Stimulated activated naive B cell treated with anti-CD40 and anti-IgM and Interleukin-4, amounts not matched to agents 10 μg/mL and 1 μg/mL and 100 μg/mL, for 72 hours (primary cell): ENCODE measurements at regions not wholly inside any gene's neighbourhood (a gene's known extent, or its start where the extent isn't known, plus 50 kb on each side); places are given as distances from the start of the nearest gene placed in this dataset.
"Not testable (repeated sequence)": the region's sequence is repeated elsewhere in the genome, so short reads cannot be mapped to it uniquely, and the experiment has no call there.

ENCODE experiments used
- ATAC-seq, 2 donors: fragments of 150-1000 bp; cut with Tn5 transposase; replicated peaks; 2 replicates each; pipeline ENCODE4 v1.10.0; 2021; ENCODE audit warnings: moderate library complexity in 1 of 2
- DNase-seq: peaks from one replicate; pipeline ENCODE4 v3.0.0; 2021
- H3K27ac Mint-ChIP-seq: one replicate; pipeline ENCODE4 v1.8.0; 2022; ENCODE audit warnings: mild to moderate bottlenecking, mixed read lengths
- H3K27me3 Mint-ChIP-seq, 2 donors: one replicate each; pipeline ENCODE4 v1.8.0; 2022; ENCODE audit warnings: mixed read lengths in 2 of 2
- H3K36me3 Mint-ChIP-seq, 2 donors: one replicate each; pipeline ENCODE4 v1.8.0; 2022; ENCODE audit warnings: mixed read lengths in 2 of 2, mild to moderate bottlenecking in 1 of 2
- H3K4me1 Mint-ChIP-seq, 2 donors: one replicate each; pipeline ENCODE4 v1.8.0; 2022; ENCODE audit warnings: mixed read lengths in 2 of 2, mild to moderate bottlenecking in 1 of 2
- H3K4me3 Mint-ChIP-seq, 2 donors: one replicate each; pipeline ENCODE4 v1.8.0; 2022; ENCODE audit warnings: mild to moderate bottlenecking in 2 of 2, mixed read lengths in 2 of 2, moderate library complexity in 1 of 2
- H3K9me3 Mint-ChIP-seq, 2 donors: one replicate each; pipeline ENCODE4 v1.8.0; 2022; ENCODE audit warnings: mixed read lengths in 2 of 2, mild to moderate bottlenecking in 1 of 2

GRCh38 chr21:25220169-25220568 lies 387.1 kb downstream of the MRPL39 start:
- peaks cover 18 to 24% of the 10 kb centered on the region in 2 donors for H3K9me3 Mint-ChIP-seq

GRCh38 chr21:25215698-25216384 lies 391.4 kb downstream of the MRPL39 start:
- Mint-ChIP-seq H3K4me1 (peaks cover 9 to 29% of the 10 kb centered on the region in 2 donors), H3K4me3 (peak overlapping the region in 1 of 2 donors; percentile 43), H3K9me3 (peaks cover 9 to 14% of the 10 kb centered on the region in 2 donors), H3K27ac (peak overlapping the region; percentile 77), H3K36me3 (peaks cover 9 to 22% of the 10 kb centered on the region in 2 donors), H3K27me3 (no peaks in the 10 kb centered on the region)
- ATAC-seq = peak; percentile 98 to 99
- DNase-seq = no peak

More at GRCh38 chr21:25220169-25220568, 387.1 kb downstream of the MRPL39 start:
- Mint-ChIP-seq H3K4me1 (peaks cover 8 to 32% of the 10 kb centered on the region in 2 donors), H3K27me3 (no peaks in the 10 kb centered on the region), H3K27ac (no peak overlapping the region), H3K4me3 (no peak overlapping the region), H3K36me3 (peaks cover 21 to 36% of the 10 kb centered on the region in 2 donors)
- ATAC-seq = no peak
- no peak for DNase-seq

GRCh38 chr21:25214676-25215075 lies 392.6 kb downstream of the MRPL39 start:
- H3K9me3 Mint-ChIP-seq = peaks cover 10 to 14% of the 10 kb centered on the region in 2 donors
- no peak overlapping the region for H3K4me3 Mint-ChIP-seq
- DNase-seq = no peak
- peaks cover 8 to 24% of the 10 kb centered on the region in 2 donors for H3K36me3 Mint-ChIP-seq
- peaks cover 9 to 31% of the 10 kb centered on the region in 2 donors for H3K4me1 Mint-ChIP-seq
- no peaks in the 10 kb centered on the region for H3K27me3 Mint-ChIP-seq
- ATAC-seq = no peak
- H3K27ac Mint-ChIP-seq = peak overlapping the region; percentile 48

GRCh38 chr21:25199944-25200343 lies 407.3 kb downstream of the MRPL39 start:
- H3K36me3 Mint-ChIP-seq = peaks cover 13 to 15% of the 10 kb centered on the region in 2 donors
- peaks cover 7 to 25% of the 10 kb centered on the region in 2 donors for H3K4me1 Mint-ChIP-seq
- ATAC-seq (no peak), DNase-seq (no peak)
- H3K4me3 Mint-ChIP-seq = no peak overlapping the region
- H3K27me3 Mint-ChIP-seq = no peaks in the 10 kb centered on the region
- peaks cover 11 to 14% of the 10 kb centered on the region in 2 donors for H3K9me3 Mint-ChIP-seq
- H3K27ac Mint-ChIP-seq = no peak overlapping the region

GRCh38 chr21:25191141-25191540 lies 416.1 kb downstream of the MRPL39 start:
- ATAC-seq (peak; percentile 41), DNase-seq (no peak)
- H3K4me3 Mint-ChIP-seq = no peak overlapping the region
- H3K4me1 Mint-ChIP-seq = peaks cover 14 to 43% of the 10 kb centered on the region in 2 donors
- H3K27ac Mint-ChIP-seq = no peak overlapping the region
- H3K27me3 Mint-ChIP-seq = no peaks in the 10 kb centered on the region
- peaks cover 0 to 4% of the 10 kb centered on the region in 2 donors for H3K9me3 Mint-ChIP-seq
- H3K36me3 Mint-ChIP-seq = peaks cover 6 to 19% of the 10 kb centered on the region in 2 donors

GRCh38 chr21:25189497-25189896 lies 417.8 kb downstream of the MRPL39 start:
- Mint-ChIP-seq H3K36me3 (peaks cover 10 to 23% of the 10 kb centered on the region in 2 donors), H3K27ac (peak overlapping the region; percentile 20), H3K4me3 (no peak overlapping the region), H3K27me3 (no peaks in the 10 kb centered on the region), H3K9me3 (peaks cover 0 to 3% of the 10 kb centered on the region in 2 donors), H3K4me1 (peaks cover 16 to 47% of the 10 kb centered on the region in 2 donors)
- ATAC-seq = no peak
- no peak for DNase-seq

GRCh38 chr21:25188677-25189079 lies 418.6 kb downstream of the MRPL39 start:
- peak; percentile 93 for ATAC-seq
- Mint-ChIP-seq H3K27me3 (no peaks in the 10 kb centered on the region), H3K9me3 (peaks cover 0 to 3% of the 10 kb centered on the region in 2 donors), H3K4me3 (peak overlapping the region in 1 of 2 donors; percentile 66), H3K4me1 (peaks cover 18 to 47% of the 10 kb centered on the region in 2 donors), H3K36me3 (peaks cover 12 to 28% of the 10 kb centered on the region in 2 donors), H3K27ac (peak overlapping the region; percentile 92)
- DNase-seq = peak; percentile 81

- H3K27ac Mint-ChIP-seq = peak overlapping the region; percentile 22
- no peaks in the 10 kb centered on the region for H3K27me3 Mint-ChIP-seq
- peaks cover 18 to 40% of the 10 kb centered on the region in 2 donors for H3K4me1 Mint-ChIP-seq
- peaks cover 15 to 20% of the 10 kb centered on the region in 2 donors for H3K36me3 Mint-ChIP-seq
- H3K4me3 Mint-ChIP-seq = no peak overlapping the region
- DNase-seq (no peak), ATAC-seq (peak; percentile 4 to 5)
- H3K9me3 Mint-ChIP-seq = no peaks in the 10 kb centered on the region
Observed at GRCh38 chr21:25186273-25186672, 421.0 kb downstream of the MRPL39 start.

- H3K4me3 Mint-ChIP-seq = no peak overlapping the region
- no peaks in the 10 kb centered on the region for H3K27me3 Mint-ChIP-seq
- peaks cover 21 to 49% of the 10 kb centered on the region in 2 donors for H3K4me1 Mint-ChIP-seq
- DNase-seq = no peak
- no peaks in the 10 kb centered on the region for H3K9me3 Mint-ChIP-seq
- peaks cover 19 to 34% of the 10 kb centered on the region in 2 donors for H3K36me3 Mint-ChIP-seq
- H3K27ac Mint-ChIP-seq = no peak overlapping the region
- no peak for ATAC-seq
Observed at GRCh38 chr21:25183577-25183976, 423.7 kb downstream of the MRPL39 start.

- not testable (repeated sequence) for DNase-seq, H3K27ac Mint-ChIP-seq, H3K27me3 Mint-ChIP-seq, H3K9me3 Mint-ChIP-seq, H3K4me3 Mint-ChIP-seq, ATAC-seq
- H3K36me3 Mint-ChIP-seq = peaks cover 17 to 31% of the 10 kb centered on the region in 2 donors
- H3K4me1 Mint-ChIP-seq = peaks cover 16 to 44% of the 10 kb centered on the region in 2 donors
Observed at GRCh38 chr21:25181690-25182089, 425.6 kb downstream of the MRPL39 start.

- H3K4me1 Mint-ChIP-seq = peaks cover 23 to 58% of the 10 kb centered on the region in 2 donors
- peaks cover 23 to 33% of the 10 kb centered on the region in 2 donors for H3K36me3 Mint-ChIP-seq
- H3K4me3 Mint-ChIP-seq = no peak overlapping the region
- no peak for DNase-seq
- peaks cover 0 to under 1% of the 10 kb centered on the region in 2 donors for H3K9me3 Mint-ChIP-seq
- no peaks in the 10 kb centered on the region for H3K27me3 Mint-ChIP-seq
- ATAC-seq = no peak
- H3K27ac Mint-ChIP-seq = peak overlapping the region; percentile 73
Observed at GRCh38 chr21:25179116-25179515, 428.2 kb downstream of the MRPL39 start.

GRCh38 chr21:25176637-25177412 lies 430.5 kb downstream of the MRPL39 start:
- DNase-seq = peak; percentile 24
- H3K4me3 Mint-ChIP-seq = peak overlapping the region; percentile 15 to 23
- H3K36me3 Mint-ChIP-seq = peaks cover 30 to 42% of the 10 kb centered on the region in 2 donors
- ATAC-seq = peak; percentile 94 to 97
- H3K9me3 Mint-ChIP-seq = peaks cover 6 to 8% of the 10 kb centered on the region in 2 donors
- peaks cover 22 to 61% of the 10 kb centered on the region in 2 donors for H3K4me1 Mint-ChIP-seq
- peak overlapping the region; percentile 98 for H3K27ac Mint-ChIP-seq
- H3K27me3 Mint-ChIP-seq = no peaks in the 10 kb centered on the region

GRCh38 chr21:25175938-25176337 lies 431.3 kb downstream of the MRPL39 start:
- peaks cover 8 to 12% of the 10 kb centered on the region in 2 donors for H3K9me3 Mint-ChIP-seq
- H3K36me3 Mint-ChIP-seq = peaks cover 29 to 41% of the 10 kb centered on the region in 2 donors
- no peaks in the 10 kb centered on the region for H3K27me3 Mint-ChIP-seq
- peak overlapping the region; percentile 94 for H3K27ac Mint-ChIP-seq
- H3K4me1 Mint-ChIP-seq = peaks cover 21 to 61% of the 10 kb centered on the region in 2 donors
- DNase-seq = no peak
- H3K4me3 Mint-ChIP-seq = peak overlapping the region; percentile 35 to 36
- ATAC-seq = peak; percentile 45 to 56

GRCh38 chr21:25171438-25171837 lies 435.8 kb downstream of the MRPL39 start:
- H3K27ac Mint-ChIP-seq = no peak overlapping the region
- H3K4me3 Mint-ChIP-seq = no peak overlapping the region
- H3K27me3 Mint-ChIP-seq = no peaks in the 10 kb centered on the region
- ATAC-seq (no peak), DNase-seq (no peak)
- peaks cover 24 to 26% of the 10 kb centered on the region in 2 donors for H3K9me3 Mint-ChIP-seq
- peaks cover 43 to 61% of the 10 kb centered on the region in 2 donors for H3K36me3 Mint-ChIP-seq
- peaks cover 14 to 28% of the 10 kb centered on the region in 2 donors for H3K4me1 Mint-ChIP-seq
